Pancreas (tissue), 10 donors: ENCODE measurements at regions not wholly inside any gene's neighbourhood (a gene's known extent, or its start where the extent isn't known, plus 50 kb on each side); places are given as distances from the start of the nearest gene placed in this dataset.

ENCODE experiments used
- ATAC-seq, 4 donors: fragments of 200-7000 bp; cut with Tn5 transposase; one replicate each; pipeline versions ENCODE4 v1.8.0 to v1.9.1; 2020; ENCODE audit warnings: mild to moderate bottlenecking in 4 of 4, moderate library complexity in 4 of 4
- DNase-seq, 6 donors: peaks; one replicate each; pipeline ENCODE4 v3.0.0-alpha.2; 2020
- FAIRE-seq: peaks from 2 replicates; lab custom pipeline; 2012; peaks lifted over from hg19 to GRCh38; lab: Jason Lieb, UNC
- H3K27ac ChIP-seq, 4 donors: fragments of 200-600 bp; sonication (generic); 1 replicate in 3 of 4; 2 replicates in 1 of 4; pipeline versions ENCODE4 v1.5.0 to v1.8.0; 2020
- H3K27me3 ChIP-seq, 4 donors: fragments of 200-600 bp; one replicate each; pipeline ENCODE4 v1.8.0; 2021
- H3K36me3 ChIP-seq, 3 donors: fragments of 200-600 bp; sonication (generic) in 1 of 3; one replicate each; pipeline versions ENCODE4 v1.5.0 to v1.8.0; 2020 to 2021
- H3K4me1 ChIP-seq, 3 donors: fragments of 200-600 bp; one replicate each; pipeline ENCODE4 v1.8.0; 2021
- H3K4me3 ChIP-seq, 4 donors: fragments of 200-600 bp; sonication (generic) in 2 of 4; one replicate each; pipeline versions ENCODE4 v1.5.0 to v1.8.0; 2020 to 2021
- H3K9me3 ChIP-seq, 4 donors: fragments of 200-600 bp; one replicate each; pipeline ENCODE4 v1.8.0; 2021
- CTCF ChIP-seq, 4 donors: fragments of 200-600 bp; sonication (generic) in 3 of 4; IDR thresholded peaks; one replicate each; pipeline versions ENCODE4 v1.5.0 to v1.8.0; 2021; ENCODE audit warnings: antibody characterized with exemption in 4 of 4
- WGBS, 2 donors: extraction: QIAGEN DNeasy Blood & Tissue Kit; methylation state at CpG; one replicate each; pipeline ENCODE4 v1.1.7; 2013; 5-methylcytosine and 5-hydroxymethylcytosine counted together
- intact Hi-C, 3 donors: fragments of 100-400 bp; cut with DNase I; formaldehyde crosslinking; loops; one replicate each; pipeline versions ENCODE4 v1.11.1 to v1.14.2; 2022
- donor health status: healthy with polysubstance abuse.
- donor health status: DM: no; HTN: no; CAD: no; lungs with moderate emphysema.
- donor health status: DM: no; HTN: no; CAD: no.
- donor health status: control.
- donor health status: control.
- donor health status: Bipolar disorder and iron deficiency.
- donor health status: DM: yes; HTN: yes; CAD: no.
- donor health status: DM: no; HTN: no; CAD: no.
- donor health status: DM: no; HTN: no; CAD: no.
- donor health status: DM: yes; HTN: yes; CAD: no.

GRCh38 chrX:111020283-111020682, 75.7 kb upstream of the PAK3 start:
- no peaks in the 10 kb centered on the region for H3K9me3 ChIP-seq
- no peak for TF ChIP-seq CTCF (IDR thresholded peaks at IDR 0.05)
- WGBS, 2 donors: 63 to 89% methylated on average over 1 of the region's 1 CpG
- H3K4me1 ChIP-seq: no peaks in the 10 kb centered on the region
- no peak for DNase-seq
- intact Hi-C loops: no loop called here
- no peak overlapping the region for H3K4me3 ChIP-seq
- peaks cover 0 to 4% (median 0%) of the 10 kb centered on the region in 4 donors for H3K27me3 ChIP-seq
- no peak for ATAC-seq
- FAIRE-seq: no peak
- H3K27ac ChIP-seq: no peak overlapping the region
- no peaks in the 10 kb centered on the region for H3K36me3 ChIP-seq

DNA sequence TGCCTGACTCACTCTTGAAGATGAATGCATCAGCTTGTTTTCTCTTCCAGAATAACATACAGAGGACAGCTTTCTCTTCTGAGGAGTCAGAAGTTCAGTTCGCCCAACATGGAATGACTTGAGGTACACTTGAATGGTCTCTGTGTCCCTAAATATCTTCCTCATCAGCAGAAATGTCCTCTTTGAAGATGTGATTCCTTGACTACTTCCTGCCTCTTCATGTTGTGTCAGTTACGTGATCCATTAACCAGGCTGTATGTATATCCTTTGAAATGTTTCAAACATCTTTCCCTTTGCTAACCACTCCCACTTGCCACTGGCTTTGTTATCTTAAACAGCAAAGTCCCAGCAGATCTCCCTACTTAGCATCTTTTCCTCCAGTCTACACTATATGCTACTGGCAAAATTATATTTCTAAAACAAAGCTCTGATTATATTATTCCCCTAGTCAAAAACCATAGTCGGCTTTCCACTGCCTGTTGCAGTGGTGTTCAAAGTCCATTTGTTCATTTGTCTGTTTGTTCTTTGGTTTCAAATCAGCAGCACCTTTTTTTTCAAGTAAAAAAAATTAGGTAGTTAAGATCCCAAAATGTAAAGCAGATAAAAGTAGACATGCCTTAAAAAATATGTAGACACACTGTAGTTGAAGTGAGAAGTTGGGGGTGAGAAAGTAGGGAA, 82.1 kb upstream of the PAK3 start:
- TF ChIP-seq CTCF (IDR thresholded peaks at IDR 0.05): no peak
- Histone ChIP-seq H3K4me3 (no peak overlapping the region), H3K27ac (no peak overlapping the region), H3K27me3 (no peaks in the 10 kb centered on the region), H3K9me3 (no peaks in the 10 kb centered on the region), H3K4me1 (peaks cover 0 to 3% (median 0%) of the 10 kb centered on the region in 3 donors), H3K36me3 (no peaks in the 10 kb centered on the region)
- peak; percentile 29 for FAIRE-seq
- intact Hi-C loops: no loop called here
- 46 to 51% methylated on average over 3 of the region's 3 CpGs for WGBS, 2 donors
- ATAC-seq: peak in 3 of 4 donors; percentile 49 to 59 (median 51)
- DNase-seq: no peak

- H3K36me3 ChIP-seq: no peaks in the 10 kb centered on the region
- TF ChIP-seq CTCF (IDR thresholded peaks at IDR 0.05): no peak
- H3K4me1 ChIP-seq: peaks cover 0 to 3% (median 0%) of the 10 kb centered on the region in 3 donors
- H3K27me3 ChIP-seq: no peaks in the 10 kb centered on the region
- DNase-seq (no peak), FAIRE-seq (no peak), ATAC-seq (no peak)
- H3K4me3 ChIP-seq: no peak overlapping the region
- intact Hi-C loops: no loop called here
- H3K27ac ChIP-seq: no peak overlapping the region
- 41 to 66% methylated on average over 3 of the region's 3 CpGs for WGBS, 2 donors
- H3K9me3 ChIP-seq: no peaks in the 10 kb centered on the region
Observed at GRCh38 chrX:111010111-111010510, 85.9 kb upstream of the PAK3 start.

GRCh38 chrX:111009256-111009655, 86.7 kb upstream of the PAK3 start:
- H3K27ac ChIP-seq: no peak overlapping the region
- 18 to 34% methylated on average over 3 of the region's 3 CpGs for WGBS, 2 donors
- peaks cover 0 to 3% (median 0%) of the 10 kb centered on the region in 3 donors for H3K4me1 ChIP-seq
- ATAC-seq: no peak
- DNase-seq: no peak
- no peaks in the 10 kb centered on the region for H3K27me3 ChIP-seq
- intact Hi-C loops: loop anchor here in 1 of 3 donors (10.0 kb wide), 1 partner anchor 96 kb away; no protein-coding TSS in a partner anchor
- no peak for TF ChIP-seq CTCF (IDR thresholded peaks at IDR 0.05)
- no peak overlapping the region for H3K4me3 ChIP-seq
- FAIRE-seq: no peak
- no peaks in the 10 kb centered on the region for H3K36me3 ChIP-seq
- no peaks in the 10 kb centered on the region for H3K9me3 ChIP-seq

GRCh38 chrX:111008126-111008525, 87.9 kb upstream of the PAK3 start:
- WGBS, 2 donors: 84 to 90% methylated on average over 2 of the region's 2 CpGs
- intact Hi-C loops: loop anchor here in 1 of 3 donors (10.0 kb wide), 1 partner anchor 97 kb away; no protein-coding TSS in a partner anchor
- no peaks in the 10 kb centered on the region for H3K4me1 ChIP-seq
- FAIRE-seq (no peak), ATAC-seq (no peak), DNase-seq (no peak)
- H3K27me3 ChIP-seq: no peaks in the 10 kb centered on the region
- H3K36me3 ChIP-seq: no peaks in the 10 kb centered on the region
- H3K27ac ChIP-seq: no peak overlapping the region
- H3K4me3 ChIP-seq: no peak overlapping the region
- TF ChIP-seq CTCF (IDR thresholded peaks at IDR 0.05): no peak
- H3K9me3 ChIP-seq: no peaks in the 10 kb centered on the region
